Right renal pelvis (tissue), 4 donors: ENCODE measurements at regions not wholly inside any gene's neighbourhood (a gene's known extent, or its start where the extent isn't known, plus 50 kb on each side); places are given as distances from the start of the nearest gene placed in this dataset.

Source experiments
- DNase-seq, 4 donors: peaks; one replicate each; pipeline ENCODE4 v3.0.0-alpha.2; 2013; ENCODE audit warnings: low read depth in 4 of 4, low spot score in 3 of 4, missing footprints in 1 of 4

DNA sequence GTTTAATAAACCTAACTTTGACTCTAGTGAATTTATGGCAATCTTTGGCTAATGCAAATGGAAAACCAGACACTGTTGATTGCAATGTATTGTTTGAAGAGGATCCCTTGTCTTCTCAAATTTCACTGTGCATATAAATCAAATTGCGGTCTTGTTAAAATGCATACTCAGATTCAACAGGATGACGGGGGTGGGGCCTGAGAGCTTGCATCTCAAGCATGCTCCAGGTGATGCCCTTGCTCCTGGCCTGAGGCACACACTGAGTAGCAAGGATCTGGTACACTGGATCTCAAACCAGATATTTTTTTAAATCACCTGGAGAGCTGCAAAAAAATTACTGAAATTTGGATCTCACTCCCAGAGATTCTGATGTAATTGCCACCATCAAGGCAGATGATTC is 463.7 kb downstream of the DNAH5 start:
- DNase-seq, result no peak

DNA sequence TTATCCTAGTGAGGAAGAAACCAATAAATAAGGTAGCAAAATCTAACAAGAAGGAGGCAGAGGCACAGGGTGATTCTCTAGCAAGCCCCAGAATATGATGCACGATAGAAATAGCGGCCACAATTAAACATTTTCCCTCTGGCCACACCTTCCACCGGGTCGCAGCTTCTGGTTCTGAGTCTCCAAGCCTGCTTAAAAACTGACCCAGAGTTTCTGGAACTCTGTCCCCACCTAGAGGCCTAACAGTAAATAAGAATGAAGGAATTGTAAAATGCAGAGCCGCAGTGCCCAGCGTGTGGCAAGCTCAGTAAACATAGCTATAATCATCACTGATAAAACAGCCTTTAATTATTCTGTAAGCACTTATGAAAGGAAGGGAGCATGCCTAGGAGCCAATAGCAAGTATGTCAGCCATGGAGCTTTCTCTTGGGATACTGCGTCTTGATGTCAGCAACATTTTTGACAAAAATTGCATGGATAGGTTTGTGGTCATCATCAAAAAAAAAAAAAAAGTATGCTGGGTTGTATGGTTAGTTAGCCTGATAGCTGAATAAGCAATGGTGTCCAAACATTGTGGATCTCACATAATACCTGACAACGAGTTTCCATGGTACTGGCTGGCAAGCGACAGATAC is 465.5 kb downstream of the DNAH5 start:
- DNase-seq, result peak in 3 of 4 donors; percentile 10 to 30 (median 12)

DNA sequence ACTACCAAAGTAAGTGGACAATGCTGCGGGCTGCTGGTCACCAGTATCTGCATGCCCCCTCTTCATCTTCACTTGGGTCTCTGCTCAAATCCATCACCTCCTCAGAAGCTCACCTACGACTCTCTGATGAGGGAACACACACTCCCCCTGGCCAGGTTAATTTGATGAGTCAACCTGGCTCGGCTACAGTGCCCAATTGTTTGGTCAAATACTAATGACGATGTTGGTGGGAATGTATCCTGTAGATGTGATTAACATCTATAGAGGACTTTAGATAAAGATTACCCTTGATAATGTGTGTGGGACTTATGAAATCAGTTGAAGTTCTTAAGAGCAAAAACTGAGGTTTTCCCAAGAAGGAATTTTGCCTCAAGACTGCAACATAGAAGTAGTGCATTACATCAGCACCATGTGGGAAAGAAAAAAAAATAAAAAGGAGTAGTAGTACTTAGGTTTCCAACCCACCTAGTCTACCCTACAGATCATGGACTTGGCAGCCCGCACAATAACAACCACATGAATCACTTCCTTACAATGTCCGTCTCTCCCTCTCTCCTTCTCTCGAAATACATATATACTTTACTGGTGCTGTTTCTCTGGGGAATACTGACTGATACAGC is 467.3 kb downstream of the DNAH5 start:
- no peak for DNase-seq

DNA sequence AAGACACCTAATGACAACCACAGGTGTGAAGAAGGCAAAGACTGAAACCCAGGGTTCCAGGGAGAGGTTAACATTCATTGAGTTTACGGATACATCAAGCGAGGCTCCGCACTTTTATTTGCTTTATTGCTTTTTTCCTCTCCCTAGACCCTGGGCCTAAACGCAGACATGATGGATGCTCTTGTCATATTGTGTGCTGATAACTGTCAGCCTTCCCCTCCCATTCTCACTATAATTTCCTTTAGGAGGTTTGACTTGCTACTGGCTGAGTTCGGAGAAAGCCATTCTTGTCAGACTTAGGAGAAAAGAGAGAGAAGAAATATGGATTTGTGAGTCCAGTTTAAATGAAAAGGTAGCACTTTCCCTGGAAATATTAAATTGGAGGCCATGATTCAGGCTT is 471.6 kb downstream of the DNAH5 start:
- no peak for DNase-seq

DNA sequence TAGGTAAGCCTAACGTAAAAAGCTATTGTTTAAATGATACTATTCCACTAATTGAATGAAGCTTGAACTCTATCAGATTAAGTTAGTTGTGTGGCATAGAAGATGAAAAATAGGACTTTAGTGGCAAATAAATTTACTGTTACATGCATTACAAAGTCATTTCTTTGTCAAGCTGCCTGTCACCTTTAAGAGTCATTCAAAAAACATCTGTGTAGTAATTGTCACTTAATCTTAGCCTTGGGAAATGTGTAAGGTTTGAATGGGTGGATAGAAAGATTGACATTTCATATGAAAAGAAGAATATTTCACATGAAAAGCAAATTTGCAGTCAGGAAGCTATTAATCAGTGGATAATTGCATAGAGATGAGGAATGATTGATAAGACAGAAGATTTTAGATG is 473.5 kb downstream of the DNAH5 start:
- DNase-seq, result no peak

DNA sequence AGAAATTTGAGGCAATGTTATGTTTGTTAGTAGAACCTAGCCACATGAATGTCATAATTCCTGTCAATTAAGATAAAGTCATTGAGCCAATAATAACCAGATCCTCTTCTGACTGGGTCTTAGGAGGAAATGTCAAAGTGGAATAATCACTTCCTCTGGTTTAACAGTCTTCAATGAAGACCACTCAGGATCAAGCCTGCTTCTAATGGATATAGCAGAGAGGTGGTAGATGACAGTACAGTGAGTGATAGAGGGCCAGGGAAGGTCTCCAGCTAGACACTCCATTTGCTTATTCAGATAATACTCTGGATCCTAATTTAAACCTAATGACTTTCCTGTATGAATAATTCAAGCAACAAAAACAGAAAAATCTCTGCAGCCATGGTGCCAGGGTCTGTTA is 474.2 kb downstream of the DNAH5 start:
- DNase-seq, result no peak

DNA sequence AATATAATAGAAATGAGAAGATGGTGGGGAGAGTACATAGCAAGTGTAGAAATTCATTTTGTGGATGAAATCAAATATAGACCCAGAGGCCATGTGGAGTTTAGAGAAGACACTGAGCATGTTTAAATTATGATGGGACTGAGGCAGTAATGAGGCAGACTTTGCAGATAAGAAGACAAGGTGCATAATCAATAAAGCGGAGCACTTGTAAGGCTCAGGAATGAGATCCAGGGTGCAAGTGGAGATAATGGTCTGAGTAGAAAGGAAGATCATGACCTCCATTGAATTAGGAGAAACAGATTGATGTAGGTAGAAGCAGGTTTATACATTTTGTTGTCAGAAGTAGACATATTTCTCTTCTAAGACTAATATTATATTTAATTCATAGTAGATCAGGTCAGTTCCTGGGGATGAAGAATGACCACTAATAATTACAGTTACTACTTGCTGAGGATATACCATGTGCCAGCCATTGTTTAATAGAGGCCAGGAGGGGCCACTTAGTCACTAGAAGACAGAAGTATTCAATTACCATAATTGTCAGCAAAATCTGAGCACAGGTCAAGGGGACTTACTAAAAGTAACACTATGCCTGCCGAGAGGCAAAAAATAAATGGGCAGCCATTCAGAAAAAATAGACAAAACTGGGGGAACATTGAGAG is 479.8 kb downstream of the DNAH5 start:
- DNase-seq, result no peak

DNA sequence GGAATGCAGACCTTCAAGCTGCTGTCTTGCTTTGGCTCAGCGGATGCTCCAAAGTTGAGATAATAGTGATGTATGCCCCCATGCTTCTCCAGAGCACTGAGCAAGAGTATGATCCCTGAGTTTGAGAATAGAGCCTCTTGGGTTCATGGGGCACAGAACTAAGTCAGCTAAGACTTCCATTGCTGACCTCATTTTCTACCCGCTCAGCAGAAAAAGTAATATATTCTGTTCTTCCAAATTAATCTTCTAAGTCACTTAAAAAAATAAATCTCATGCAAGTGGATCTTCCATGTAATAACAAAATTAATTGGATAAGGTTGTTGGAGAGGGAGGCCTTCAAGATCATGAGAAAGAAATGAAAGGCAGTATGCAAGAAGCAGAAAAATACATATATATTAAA is 483.9 kb downstream of the DNAH5 start:
- no peak for DNase-seq

DNA sequence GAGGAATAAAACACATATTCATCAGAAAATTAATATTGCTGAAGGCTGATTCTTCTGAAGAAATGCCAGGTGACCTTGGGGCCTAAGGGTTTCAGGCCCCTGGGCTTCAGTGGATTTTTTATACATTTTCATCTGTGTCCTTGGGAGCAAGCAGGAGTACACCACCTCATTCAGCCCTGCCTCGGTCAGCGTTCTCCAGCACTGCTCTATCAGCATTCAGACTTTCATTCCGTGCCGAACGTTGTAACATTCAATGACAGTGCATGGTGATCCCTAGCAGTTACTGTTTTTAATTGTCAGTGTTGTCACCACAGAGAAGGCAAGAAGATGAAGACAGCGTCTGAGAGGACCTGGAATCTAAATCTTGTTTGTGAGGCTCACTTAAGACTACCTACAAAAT is 490.4 kb downstream of the DNAH5 start:
- no peak for DNase-seq

DNA sequence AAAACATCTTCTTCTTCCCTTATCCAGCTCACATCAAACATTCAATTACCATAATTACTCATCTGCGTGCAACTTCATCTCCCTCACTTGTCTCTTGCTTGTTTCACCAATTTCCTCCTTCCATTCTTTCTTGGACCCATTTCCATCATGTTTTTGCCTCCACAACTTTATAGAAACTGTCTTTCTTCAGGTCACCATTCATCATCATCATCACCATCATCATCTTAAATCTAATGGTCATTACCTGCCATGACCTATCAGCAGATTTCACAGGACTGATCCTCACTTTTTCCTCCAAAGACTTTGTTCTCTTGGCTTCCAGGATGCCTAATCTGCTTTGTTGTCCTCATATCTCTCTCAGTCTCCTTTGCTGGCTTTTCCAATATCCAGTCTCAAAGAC is 495.6 kb downstream of the DNAH5 start:
- no peak for DNase-seq

DNA sequence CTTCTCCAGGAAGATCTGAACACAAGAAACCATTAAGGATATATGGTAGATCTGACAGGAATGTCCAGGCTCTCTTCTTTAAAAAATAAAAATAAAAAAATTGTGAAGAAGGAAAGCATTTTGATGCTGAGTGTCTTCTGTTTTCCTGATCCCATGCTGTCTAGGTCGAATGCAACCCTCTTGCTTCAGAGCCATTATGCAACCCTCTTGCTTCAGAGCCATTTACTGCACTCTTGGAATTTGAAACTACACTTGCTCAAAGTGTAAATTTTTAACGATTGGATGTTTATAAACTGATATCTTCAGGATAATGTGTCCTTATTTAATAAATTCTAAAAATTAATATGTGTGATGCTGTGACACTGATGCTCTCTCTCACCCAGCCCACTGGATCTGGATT is 505.1 kb downstream of the DNAH5 start:
- no peak for DNase-seq

DNA sequence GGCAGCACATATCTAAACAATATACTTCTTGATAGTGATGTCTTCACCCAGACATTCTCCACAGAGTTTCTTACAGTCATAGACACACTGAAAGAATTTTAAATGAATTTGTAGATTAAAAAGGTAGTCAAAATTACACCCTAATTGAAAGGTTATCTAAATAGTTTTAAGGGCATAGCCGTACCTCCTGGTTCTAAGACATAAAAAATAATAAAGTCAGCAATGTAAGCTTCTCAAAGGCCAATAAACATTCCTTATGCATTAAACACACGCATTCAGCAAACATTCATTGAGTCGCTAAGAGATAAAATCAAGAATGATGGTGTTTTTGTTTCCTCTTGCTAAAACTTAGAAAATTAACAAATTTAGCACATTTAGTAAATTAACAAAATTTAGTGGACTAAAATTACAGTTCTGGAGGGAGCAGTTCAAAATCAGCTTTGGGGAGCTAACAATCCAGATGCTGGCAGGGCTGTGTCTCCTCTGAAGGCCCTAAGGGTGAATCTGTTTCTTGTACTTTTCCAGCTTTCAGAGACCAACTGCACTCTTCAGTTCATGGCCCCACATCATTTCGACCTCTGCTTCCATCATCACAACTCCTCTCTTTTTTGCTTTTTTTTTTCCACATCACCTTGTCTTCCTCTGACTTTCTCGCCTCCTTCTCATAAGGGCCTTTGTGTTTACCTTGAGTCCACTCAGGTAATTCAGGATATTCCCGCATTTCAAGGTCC is 516.5 kb downstream of the DNAH5 start:
- no peak for DNase-seq

DNA sequence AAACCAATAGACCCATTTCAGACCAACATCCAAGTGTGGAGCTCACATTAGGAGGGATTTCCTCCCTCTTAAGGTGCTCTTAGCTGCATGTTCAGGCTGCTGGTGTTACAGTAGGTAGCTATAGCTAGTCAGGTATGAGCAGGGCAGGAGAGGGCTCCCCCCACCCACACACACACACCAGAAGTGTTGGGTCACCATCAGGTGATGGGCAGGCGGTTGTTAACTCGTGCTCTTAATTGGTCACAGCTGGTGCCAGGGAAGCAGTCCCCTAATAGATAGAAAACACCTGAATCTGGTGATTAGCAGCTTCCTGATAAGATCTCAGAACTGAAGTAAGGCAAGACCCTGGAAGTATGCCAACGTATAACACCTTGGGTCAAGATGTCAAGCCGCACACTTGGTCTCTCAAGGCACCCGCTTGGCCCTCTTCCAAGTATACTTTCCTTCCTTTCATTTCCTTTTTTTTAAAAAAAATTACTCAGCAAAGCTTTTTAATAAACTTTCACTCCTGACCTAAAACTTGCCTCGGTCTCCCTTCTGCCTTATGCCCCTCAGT is 532.4 kb downstream of the DNAH5 start:
- no peak for DNase-seq

DNA sequence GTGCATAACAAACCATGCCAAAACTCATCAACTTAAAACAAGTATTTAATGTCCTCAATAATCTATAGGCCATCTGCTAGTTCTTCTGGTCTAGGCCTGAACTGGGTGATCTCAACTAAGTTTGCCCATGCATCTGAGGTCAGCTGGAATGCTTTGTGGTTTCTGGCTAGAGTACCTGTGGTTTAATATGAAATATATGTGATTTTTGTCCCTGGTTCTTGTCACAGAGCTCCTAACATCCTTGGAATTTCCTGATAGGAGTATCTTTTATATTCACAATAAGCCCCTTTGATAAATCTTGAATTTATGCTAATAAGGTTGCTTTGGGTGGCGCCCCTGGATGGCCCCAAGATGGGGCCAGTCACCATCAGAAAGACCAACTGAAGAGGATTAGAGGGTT is 535.9 kb downstream of the DNAH5 start:
- DNase-seq, result no peak

DNA sequence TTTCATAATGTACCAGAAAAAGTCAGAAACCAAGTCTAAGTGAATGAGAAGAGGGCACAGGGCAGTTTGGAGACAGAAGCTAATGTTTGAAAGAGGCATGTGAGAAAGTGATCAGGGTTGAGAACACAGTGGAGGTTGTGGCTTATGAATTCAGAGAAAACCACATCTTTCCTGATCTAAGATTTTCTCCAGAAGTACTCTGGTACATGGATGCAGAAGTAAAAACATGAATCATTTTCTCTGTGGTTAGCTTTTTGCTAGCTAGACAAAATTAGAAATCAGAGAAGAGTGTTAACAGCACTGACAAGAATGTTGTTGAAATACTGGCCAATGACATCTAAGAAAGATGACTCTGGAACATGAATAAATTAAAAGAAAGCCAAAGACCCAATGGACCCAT is 541.1 kb downstream of the DNAH5 start:
- no peak for DNase-seq

DNA sequence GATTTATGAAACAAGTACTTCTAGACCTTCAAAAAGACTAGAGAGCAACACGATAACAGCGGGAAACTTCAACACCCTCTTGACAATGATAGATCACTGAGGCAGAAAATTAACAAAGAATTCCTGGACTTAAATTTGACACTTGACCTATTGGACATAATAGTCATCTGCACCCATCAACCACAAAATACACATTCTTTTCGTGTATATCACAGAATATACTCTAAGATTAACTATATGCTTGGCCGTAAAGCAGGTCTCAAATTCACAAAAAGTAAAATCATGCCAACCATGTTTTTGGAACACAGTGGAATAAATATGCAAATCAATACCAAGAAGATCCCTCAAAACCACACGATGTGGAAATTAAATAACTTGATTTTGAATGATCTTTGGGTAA is 559.4 kb downstream of the DNAH5 start:
- no peak for DNase-seq

DNA sequence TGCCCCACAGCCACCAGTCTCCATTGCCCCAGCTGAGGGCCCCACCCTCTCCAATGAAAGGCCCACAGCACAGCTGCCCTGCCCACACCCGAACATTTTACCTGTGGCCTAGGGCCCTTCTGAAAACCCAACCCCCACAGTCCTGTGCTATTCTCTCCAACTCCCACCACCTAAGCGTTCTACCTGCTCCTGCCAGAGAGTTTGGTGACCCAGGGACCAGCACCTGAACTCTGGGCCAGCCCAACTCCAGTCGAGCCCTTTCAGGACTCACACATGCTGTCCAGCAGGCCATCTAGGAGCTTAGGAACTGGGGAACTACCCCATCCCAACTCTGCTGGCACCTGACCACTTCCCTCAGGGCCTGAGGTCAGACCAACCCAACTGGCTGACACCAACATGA is 562.3 kb downstream of the DNAH5 start:
- DNase-seq, result no peak

DNA sequence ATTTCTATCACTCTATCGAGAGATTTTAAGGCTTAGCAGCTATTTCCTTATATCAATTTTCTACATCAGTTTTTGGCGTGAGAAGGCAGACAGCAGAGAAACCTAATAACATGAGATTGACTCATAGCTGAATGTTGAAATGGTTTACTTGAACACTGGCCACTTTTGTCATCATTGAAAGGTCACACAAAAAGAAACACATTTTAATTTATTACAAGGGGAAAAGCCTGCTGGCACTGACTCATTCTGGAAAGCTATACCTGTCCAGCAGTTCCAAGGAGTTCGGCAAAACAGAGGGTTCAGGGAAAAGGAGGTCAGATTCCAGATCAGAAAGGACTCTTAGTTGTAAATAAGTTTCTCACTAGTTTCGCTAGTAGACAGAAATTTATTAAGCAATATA is 566.4 kb downstream of the DNAH5 start:
- no peak for DNase-seq

DNA sequence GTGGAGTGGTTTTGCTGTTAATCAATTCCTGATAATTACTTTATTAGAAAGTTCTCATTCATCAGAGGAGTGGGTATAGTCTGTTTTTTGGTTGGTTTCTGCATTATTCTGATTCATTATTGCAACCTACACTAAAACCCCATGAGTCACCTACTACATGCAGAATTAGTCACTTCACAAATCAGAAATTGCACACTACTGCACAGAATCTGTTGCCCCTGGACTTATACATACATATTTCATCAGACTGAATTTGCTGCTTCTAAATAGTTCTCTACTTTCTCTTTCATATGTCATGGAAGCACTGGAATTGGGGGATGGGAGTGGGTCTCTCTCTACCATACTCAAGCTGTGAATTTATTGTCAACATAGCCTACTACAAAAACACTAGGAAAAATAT is 585.1 kb downstream of the DNAH5 start:
- no peak for DNase-seq

DNA sequence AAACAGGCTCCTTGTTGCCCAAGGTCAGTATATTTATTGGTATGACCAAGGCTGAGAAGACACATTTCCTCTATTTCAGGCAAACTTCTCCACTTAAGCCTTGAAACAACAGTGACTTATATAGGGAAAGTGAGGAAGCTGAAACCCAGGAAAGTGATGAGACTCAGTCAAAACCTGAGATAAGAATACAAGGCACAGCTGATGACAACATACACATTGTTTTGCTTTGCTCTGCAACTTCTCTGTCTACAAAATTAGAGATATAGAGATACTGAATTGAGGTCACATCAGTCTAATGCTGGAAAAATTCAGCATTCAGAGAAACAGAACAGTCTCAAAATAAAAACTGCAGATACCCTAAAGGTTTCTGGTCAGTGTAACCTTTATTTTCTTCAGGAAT is 586.1 kb downstream of the DNAH5 start:
- no peak for DNase-seq

DNA sequence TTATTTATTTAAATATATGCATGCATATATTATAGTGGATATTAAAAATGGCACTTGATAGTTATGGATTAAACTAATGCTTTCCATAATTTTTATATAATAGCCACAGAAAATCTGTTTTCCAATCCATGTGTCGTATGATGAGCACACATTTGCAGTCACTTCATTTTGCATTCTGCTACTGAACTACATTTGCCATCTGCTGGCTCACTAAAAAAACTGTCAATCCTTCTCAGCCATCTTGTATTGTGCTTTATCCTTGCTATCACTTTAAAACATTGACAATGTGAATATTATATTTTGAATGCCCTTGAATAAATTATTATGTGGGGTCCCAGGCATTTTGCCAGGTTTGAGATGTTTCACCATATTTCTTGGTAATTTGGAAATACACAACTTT is 586.6 kb downstream of the DNAH5 start:
- no peak for DNase-seq
